GM04504 (cell line): ENCODE measurements at regions not wholly inside any gene's neighbourhood (a gene's known extent, or its start where the extent isn't known, plus 50 kb on each side); places are given as distances from the start of the nearest gene placed in this dataset.
"Not testable (repeated sequence)": the region's sequence is repeated elsewhere in the genome, so short reads cannot be mapped to it uniquely, and the experiment has no call there.

Source experiments
- DNase-seq: peaks from one replicate; pipeline ENCODE4 v3.0.0-alpha.2; 2012; ENCODE audit warnings: low read depth

DNA sequence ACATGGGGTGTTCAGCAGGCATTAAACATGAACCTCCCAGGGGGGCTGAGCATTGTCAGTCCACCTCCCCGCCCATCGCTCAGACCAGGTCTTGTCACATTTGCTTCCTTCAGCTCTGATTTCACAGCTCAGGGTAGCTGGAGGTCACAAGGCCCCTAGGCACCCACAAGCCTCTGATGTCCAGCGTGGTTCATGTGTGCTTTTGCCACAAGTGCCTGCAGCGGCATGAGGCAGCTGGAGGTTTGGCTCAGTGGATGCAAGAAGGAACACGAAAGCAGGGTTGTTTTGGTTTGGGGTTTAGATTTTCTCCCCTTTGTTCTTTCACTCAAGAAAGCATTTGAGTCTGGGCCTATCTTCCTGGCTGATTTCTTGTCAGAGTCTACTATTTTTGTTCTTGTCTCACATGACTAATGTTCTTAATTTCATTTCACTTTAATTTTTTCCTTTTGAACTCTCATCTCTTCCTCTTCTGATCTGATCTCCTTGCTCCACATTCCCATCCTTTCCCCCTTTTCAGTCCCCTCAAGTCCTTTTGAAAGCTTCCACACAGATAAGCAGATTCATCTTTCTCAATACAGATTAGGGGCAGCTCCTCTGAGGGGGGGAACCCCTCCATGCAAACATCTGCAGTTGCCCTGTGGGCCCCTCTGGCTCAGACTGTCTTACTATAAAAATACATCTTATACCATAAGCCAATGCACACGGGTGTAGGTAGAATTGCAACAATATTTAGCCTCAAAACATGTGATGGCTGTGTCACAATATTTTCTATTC, 68.1 kb upstream of the CEP85L start:
- no peak for DNase-seq

DNA sequence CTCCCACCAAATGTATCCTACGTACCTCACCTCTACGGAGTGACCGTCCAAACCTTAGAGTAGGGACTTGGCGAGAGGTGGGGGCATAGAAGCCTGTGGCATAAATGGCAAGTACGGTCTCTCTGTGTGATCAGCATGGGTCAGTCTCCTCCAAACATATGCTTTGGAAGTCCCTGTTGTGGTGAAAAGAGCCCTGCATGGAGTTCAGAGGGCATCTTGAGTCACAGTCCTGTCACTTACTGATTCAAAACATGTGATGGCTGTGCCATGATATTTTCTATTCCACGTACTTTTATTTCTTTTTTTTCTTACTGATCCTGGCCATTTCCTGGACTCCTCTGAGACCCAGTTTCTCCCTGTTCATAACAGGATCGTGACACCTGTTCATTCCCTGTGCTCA, 67.5 kb upstream of the CEP85L start:
- DNase-seq, result no peak

DNA sequence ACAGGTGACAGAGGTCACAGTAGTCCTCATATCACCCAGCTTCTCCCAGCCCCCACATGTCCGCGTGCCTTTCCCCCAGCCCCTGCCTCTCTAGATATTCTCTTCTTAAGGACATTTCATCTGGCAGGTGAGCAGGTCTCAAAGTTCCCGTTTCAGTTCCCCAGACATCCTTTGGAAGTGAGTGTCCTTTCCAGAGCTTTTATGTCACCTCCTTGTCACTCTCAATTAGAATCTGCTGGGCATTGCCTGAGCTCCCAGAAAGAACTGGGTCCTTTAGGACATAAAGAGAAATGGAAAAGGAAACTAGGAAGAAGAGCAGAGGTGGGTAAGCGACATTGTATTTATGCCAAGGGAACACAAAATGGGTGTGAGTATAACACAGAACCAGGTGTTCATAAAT, 66.9 kb upstream of the CEP85L start:
- DNase-seq, result no peak

DNA sequence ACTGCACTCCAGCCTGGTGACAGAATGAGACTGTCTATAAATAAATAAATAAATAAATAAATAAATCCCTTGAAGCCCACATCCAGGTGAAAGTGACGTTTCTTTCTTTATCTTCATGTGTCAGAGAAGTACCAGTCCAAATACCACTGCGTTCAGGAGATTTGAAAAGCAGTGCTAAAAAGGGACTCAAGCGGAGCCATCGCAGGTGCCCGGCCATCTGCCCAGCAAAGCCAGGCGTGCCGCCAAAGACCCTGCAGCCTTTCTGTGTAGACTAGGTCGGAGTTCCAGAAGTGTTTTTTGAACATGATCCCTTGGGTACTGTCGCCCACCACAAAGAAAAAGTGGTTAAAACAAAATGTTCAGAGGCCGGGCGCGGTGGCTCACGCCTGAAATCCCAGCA, 65.7 kb upstream of the CEP85L start:
- no peak for DNase-seq

DNA sequence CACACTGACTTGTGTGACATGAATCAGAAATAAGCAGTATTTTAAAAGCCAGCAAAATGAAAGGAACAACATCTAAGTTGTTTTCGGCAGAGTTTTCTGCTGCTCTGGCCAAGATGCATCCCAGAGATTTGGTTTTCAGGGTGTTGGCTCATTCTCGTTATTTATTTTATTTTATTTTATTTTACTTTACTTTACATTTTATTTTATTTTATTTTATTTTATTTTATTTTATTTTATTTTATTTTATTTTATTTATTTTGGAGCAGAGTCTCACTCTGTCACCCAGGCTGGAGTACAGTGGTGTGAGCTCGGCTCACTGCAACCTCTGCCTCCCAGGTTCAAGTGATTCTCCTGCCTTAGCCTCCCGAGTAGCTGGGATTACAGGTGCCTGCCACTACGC, 64.5 kb upstream of the CEP85L start:
- DNase-seq, result not testable (repeated sequence)

DNA sequence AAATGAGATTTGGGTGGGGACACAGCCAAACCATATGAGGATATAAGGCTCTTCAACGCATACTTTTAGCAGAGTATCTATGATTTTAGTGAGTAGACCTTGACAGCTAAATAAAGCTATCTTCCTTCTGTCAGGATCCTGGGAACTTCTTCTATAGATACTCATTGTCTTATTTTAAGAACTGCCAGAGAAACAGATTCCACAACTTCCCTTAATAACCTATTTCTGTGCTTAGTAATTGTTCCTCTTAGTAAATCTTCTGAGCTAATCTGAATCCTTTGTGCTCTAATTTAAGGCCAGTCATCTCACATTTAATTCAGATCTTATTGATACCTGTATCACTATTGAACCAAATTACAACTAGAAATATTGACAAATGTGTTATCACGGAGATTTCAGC, 64.0 kb upstream of the CEP85L start:
- no peak for DNase-seq

DNA sequence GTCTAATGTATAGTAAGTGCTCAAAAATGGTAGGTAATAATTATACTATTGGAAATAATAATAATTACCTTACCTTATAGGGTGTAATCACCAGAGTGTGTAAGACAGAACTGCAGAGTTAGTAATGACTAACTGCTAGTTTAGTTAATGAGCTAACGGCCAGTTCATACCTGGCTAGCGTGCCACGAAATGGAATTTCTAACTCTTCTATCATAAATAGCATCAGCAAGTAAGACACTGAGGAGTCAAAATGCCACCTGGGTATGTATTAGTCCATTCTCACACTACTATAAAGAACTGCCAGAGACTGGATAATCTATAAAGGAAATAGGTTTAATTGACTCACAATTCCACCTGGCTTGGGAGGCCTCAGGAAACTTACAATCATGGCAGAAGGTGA, 63.4 kb upstream of the CEP85L start:
- no peak for DNase-seq

DNA sequence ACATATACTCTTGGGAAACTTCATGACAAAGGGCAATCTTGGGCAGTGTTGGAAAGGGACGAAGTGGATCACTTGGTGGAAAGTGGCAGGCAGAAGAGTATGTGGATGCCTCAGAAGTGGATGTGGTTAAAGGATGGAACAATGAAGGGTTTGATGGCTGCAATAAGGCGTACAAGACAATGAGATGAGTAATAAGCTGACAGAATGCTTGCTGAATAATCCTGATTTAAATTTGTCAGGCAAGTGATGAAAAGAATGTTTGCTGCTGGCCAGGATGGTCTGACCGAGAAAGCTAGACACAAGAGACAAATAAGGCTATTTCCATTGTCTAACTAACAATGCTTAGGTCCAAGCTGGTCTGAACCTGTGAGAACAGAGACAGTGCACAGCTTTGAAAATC, 61.6 kb upstream of the CEP85L start:
- peak; percentile 47 for DNase-seq

DNA sequence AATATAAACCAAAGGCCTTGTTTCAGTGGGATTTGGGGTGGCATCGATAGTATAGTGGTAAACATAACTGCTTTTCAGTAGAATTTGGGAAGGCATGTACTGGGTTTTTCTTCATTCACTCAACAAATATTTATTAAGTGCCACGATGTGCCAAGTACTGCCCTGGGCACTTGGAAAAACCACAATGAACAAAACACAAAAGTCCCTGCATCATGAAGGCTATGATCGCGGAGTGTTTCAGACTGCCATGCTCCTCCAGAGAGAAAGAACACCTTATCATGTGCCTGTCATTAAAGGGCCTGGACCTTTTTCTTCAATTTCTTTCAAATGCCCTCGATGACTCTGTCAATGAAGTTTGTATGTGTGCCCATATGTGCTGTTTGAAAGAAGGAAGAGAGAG, 59.2 kb upstream of the CEP85L start:
- no peak for DNase-seq

DNA sequence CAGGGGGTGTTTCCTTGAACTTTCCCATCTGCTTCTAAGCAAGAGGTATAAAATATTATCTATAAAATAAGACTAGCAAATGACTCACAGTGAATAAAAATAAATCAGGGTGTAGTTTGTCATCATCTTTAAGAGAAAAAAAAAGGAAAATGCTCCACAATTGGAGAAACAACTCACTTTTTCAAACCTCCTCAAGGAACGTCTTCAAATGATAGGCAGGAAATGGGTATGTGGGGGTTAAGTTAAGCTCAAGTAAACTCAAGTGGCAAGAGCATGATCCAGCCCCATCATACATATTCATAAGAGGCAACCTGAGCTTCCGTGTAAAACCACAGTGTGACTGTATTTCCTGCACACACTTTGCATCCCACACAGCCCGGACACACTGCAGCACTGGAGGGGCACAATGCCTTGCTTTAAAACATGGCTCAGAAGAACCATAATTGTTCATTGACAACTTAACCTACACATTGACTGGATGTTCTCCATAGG, 58.5 kb upstream of the CEP85L start:
- peak; percentile 48 for DNase-seq

DNA sequence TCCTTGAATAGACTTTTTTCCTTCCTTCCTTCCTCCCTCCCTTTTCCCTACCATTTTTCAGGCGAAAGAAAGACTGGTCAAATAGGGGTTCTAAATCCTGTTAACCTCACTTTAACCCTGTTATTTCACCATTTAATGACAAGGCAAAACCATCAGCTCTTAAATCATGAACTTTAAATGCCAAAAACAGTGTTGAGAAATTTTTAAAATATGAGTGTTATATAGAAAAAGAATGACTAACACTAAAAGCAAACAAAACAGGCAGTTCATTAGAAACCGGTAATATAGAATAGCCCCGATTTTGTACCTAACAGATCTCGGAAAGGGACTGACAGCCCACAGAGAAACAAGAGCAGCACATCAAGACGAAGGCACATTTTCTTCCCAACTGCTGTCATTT, 57.4 kb upstream of the CEP85L start:
- DNase-seq, result peak; percentile 57

DNA sequence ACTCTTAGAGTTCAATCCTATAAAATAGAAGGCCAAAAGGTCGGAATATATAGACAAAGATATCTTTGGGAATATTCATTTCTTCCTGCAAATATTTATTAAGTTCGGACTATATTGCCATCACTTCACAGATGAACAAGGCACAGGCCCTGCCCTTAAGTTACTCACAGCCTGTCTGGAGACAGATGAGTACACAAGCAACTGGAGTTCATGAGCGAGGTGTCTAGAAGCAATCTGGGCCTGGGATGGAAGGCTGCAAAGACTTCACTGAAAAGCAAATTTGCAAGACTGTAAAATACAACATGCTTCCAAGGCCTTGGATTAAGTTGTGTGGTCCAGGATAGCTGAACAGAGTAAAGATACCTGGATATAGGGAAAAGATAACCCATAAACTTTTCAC, 56.7 kb upstream of the CEP85L start:
- DNase-seq, result no peak

DNA sequence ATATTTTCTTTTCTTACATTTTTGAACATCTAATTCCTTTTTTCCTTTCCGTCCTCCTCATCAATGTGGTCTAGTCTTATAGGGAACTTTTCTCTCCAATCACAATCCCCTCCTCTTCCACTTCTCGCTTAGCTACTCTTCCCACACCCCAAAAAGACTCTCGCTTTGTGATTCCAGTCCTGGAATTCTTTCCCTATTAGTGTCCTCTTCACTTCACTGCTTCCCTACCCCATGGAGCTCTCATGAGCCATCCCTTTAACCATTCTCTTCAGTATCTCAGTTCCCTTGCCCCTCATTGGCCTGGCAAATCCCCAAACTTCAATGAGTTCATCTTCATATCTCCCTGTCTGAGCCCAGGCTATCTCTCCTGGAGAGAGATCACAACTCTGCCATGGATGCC, 55.3 kb upstream of the CEP85L start:
- DNase-seq, result no peak

DNA sequence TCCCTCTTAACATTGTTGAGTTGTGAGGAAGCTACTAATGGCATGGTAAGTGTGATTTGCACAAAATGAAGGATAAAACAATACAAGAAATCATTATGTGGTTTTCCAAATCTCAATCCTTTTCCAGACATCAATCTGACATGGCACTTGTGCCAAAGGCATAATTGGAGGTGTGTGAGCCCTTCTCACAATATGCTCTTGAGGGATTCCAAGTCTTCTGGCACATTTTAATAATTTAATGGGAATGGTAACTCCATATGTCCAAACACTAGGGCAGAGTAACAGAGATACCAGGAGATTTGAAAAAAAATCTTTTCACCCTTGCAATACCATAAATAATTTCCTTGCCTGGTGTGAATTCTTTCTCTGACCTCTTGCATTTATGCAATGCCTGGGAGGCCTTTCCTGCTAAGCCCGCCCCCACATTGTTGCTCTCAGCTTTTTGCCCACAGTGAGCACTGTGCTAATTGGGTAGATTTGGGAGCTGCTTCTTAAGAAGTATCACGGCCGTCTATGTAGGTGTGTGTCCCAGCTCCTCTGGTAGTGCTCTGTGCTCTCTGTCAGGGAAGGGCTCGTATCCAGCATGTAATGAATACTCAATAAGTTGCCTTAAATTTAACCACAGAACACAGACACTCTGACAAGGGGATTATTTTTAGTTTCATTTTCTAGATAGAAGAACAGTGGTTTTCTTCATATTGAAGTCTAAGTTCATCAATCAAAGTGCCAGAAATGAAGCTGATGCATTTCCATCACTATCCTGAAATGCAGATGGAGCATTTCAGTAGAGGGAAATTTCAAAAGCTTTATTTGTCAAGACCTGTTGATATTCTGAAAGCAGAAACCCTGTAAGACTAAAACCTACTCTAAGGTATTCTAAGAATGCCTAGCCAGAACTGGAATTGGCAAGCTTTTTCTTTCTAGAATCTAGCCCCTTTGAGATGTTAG, 54.4 kb upstream of the CEP85L start:
- peak; percentile 23 for DNase-seq

DNA sequence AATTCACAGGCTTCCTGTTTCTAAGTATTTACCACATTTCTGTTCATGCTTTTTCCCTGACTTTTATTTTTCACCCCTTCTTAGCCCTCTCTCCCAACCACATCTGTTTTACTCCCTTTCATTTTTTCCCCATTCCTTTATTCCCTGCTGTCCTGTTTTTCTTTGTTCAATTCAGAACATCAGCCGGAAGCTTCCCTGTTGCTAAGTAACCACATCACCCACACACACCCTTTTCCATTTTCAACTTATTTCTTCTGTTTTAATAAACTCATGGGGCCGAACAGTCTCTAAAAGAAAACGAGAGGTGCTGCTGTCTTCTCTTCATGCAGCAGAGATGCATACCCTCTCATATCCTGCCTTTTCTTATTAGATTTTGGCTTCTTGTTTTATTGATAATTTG, 53.5 kb upstream of the CEP85L start:
- no peak for DNase-seq

DNA sequence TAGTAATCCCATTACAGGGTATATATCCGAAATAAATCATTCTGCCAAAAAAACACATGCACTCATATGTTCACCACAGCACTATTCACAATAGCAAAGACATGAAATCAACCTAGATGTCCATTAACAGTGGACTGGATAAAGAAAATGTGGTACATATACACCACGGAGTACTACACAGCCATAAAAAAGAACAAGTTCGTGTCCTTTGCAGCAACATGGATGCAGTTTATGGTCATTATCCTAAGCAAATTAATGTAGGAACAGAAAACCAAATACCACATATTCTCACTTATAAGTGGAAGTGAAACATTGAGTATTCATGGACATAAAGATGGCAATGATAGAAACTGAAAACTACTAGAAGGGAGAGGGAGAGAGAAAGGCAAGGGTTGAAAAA, 49.9 kb upstream of the CEP85L start:
- DNase-seq, result not testable (repeated sequence)
